Esophagus squamous epithelium (tissue), 5 donors: ENCODE measurements at regions not wholly inside any gene's neighbourhood (a gene's known extent, or its start where the extent isn't known, plus 50 kb on each side); places are given as distances from the start of the nearest gene placed in this dataset.

Experiments
- DNase-seq: peaks from one replicate; lab custom pipeline; 2025; lab: John Stamatoyannopoulos, UW
- H3K27ac ChIP-seq, 4 donors: fragments of 200-600 bp; sonication (generic); one replicate each; pipeline ENCODE4 v1.5.1; 2016 to 2019; ENCODE audit warnings: mild to moderate bottlenecking in 1 of 4
- H3K27me3 ChIP-seq, 4 donors: fragments of 200-600 bp; sonication (generic); 1 replicate in 3 of 4; 2 replicates in 1 of 4; pipeline versions ENCODE4 v1.5.1 to v1.6.0; 2017 to 2021; ENCODE audit warnings: antibody characterized with exemption in 1 of 4
- H3K36me3 ChIP-seq, 3 donors: fragments of 200-600 bp; sonication (generic); one replicate each; pipeline ENCODE4 v1.5.1; 2016 to 2019
- H3K4me1 ChIP-seq, 3 donors: fragments of 200-600 bp; sonication (generic); one replicate each; pipeline ENCODE4 v1.5.1; 2017 to 2019
- H3K4me3 ChIP-seq, 4 donors: fragments of 200-600 bp; sonication (generic); 1 replicate in 3 of 4; 2 replicates in 1 of 4; pipeline ENCODE4 v1.5.1; 2016 to 2019; ENCODE audit warnings: mild to moderate bottlenecking in 2 of 4, moderate library complexity in 1 of 4
- H3K9me3 ChIP-seq, 3 donors: fragments of 200-600 bp; sonication (generic); one replicate each; pipeline ENCODE4 v1.5.1; 2016 to 2019
- CTCF ChIP-seq, 6 experiments: fragments of 450-650 bp in 4 of 6; fragments of 200-600 bp in 2 of 6; sonication (generic) in 2 of 6; IDR thresholded peaks; one replicate each; pipeline ENCODE4 v1.5.1; 2016 to 2019; ENCODE audit warnings: antibody characterized with exemption in 6 of 6, mild to moderate bottlenecking in 4 of 6, moderate library complexity in 4 of 6
- POLR2A ChIP-seq, 4 donors: fragments of 450-650 bp; IDR thresholded peaks; one replicate each; pipeline ENCODE4 v1.6.1; 2017; ENCODE audit warnings: antibody characterized with exemption in 4 of 4, mild to moderate bottlenecking in 4 of 4, moderate library complexity in 3 of 4
- WGBS, 2 donors: methylation state at CpG; one replicate each; pipeline ENCODE4 v1.1.5; 2018; 5-methylcytosine and 5-hydroxymethylcytosine counted together
- intact Hi-C: fragments of 100-400 bp; cut with DNase I; formaldehyde crosslinking; loops from one replicate; pipeline ENCODE4 v1.15.0; 2022
- donor health status: DM: yes; HTN: yes; CAD: no.

DNA sequence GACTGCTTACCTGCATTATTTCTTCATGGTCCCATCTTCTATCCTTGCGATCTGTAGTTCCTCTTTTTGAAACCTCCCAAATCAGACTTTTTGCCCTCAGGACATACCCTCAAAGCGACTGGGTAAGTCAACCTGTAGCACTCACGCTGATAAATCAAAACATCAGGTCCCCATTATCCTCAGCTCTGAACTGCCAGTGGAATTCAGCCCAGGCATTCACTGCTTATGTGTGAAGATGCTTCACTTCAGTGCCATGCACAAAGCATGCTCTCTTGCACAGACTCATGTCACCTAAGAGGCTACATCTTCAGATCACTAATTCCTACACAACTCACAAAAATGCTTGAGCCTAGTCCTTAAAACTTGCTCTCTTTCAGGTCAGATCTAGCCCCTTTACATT lies 283.6 kb upstream of the KLF6 start:
- WGBS, 2 donors: 96 to 98% methylated on average over 3 of the region's 3 CpGs
- intact Hi-C loops: no loop called here
- Histone ChIP-seq H3K36me3 (no peaks in the 10 kb centered on the region), H3K4me1 (peaks cover 6 to 26% (median 7%) of the 10 kb centered on the region in 3 donors), H3K27ac (no peak overlapping the region), H3K9me3 (no peaks in the 10 kb centered on the region), H3K27me3 (no peaks in the 10 kb centered on the region), H3K4me3 (no peak overlapping the region)
- no peak for DNase-seq
- TF ChIP-seq POLR2A (IDR thresholded peaks at IDR 0.05): no peak
- TF ChIP-seq CTCF (IDR thresholded peaks at IDR 0.05): no peak

DNA sequence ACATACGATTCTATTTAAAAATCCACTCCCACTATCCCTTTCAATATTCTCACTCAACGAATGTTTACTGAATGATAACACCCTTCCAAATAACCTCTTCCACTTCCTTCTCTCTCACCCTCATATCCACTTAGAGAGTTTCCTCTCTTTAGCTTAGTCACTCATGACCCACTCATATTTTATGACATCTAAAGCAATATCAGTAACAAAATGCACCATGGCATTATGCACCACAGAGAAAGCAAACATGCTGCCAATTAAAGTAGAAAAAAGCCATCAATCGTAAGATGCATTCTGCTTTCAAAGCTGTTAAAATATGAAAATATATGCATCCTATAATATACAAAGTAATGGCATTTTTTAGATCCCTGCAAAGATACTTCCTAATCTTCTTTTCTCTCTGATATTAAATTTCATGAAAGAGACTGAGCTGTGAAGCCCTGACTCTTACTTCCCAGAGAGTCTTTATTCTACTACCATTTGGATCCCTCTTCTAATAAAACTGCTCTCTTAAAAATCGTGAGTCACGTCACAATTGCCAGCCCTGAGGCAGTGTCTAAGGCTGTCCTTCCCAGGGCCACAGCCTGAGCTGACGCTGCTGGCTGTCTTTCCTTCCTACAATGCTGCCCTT lies 283.0 kb upstream of the KLF6 start:
- 61 to 72% methylated on average over 6 of the region's 6 CpGs for WGBS, 2 donors
- no peaks in the 10 kb centered on the region for H3K9me3 ChIP-seq
- peak overlapping the region in 1 of 4 donors; percentile 11 for H3K27ac ChIP-seq
- DNase-seq: no peak
- TF ChIP-seq CTCF (IDR thresholded peaks at IDR 0.05) (no peak), POLR2A (IDR thresholded peaks at IDR 0.05) (no peak)
- H3K27me3 ChIP-seq: no peaks in the 10 kb centered on the region
- H3K4me1 ChIP-seq: peaks cover 6 to 22% (median 7%) of the 10 kb centered on the region in 3 donors
- H3K4me3 ChIP-seq: no peak overlapping the region
- intact Hi-C loops: no loop called here
- no peaks in the 10 kb centered on the region for H3K36me3 ChIP-seq

DNA sequence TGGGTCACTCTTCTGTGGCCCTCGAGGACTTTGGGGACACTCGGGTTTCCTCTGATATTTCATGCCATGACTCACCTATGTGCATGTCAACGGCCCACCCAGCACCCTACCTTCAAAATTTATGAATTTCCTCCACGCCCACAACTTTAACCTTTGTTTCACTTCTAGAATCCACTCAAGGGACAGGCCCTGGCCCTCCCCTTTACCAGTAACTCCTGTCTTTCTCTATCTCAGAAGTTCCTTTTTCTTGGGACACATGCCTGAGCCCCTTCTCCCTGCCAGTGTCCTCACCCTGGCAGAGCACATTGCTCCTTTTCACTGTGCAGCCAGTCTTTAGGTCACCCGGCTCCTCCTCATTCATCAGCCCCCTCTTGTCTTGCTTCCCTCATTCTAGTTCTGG lies 282.5 kb upstream of the KLF6 start:
- TF ChIP-seq CTCF (IDR thresholded peaks at IDR 0.05) (no peak), POLR2A (IDR thresholded peaks at IDR 0.05) (no peak)
- Histone ChIP-seq H3K4me3 (no peak overlapping the region), H3K27me3 (no peaks in the 10 kb centered on the region), H3K4me1 (peaks cover 6 to 27% (median 10%) of the 10 kb centered on the region in 3 donors), H3K27ac (peak overlapping the region in 1 of 4 donors; percentile 11), H3K36me3 (no peaks in the 10 kb centered on the region), H3K9me3 (no peaks in the 10 kb centered on the region)
- no peak for DNase-seq
- intact Hi-C loops: no loop called here
- WGBS, 2 donors: 57 to 62% methylated on average over 5 of the region's 5 CpGs

GRCh38 chr10:4066581-4067390 lies 281.8 kb upstream of the KLF6 start:
- Histone ChIP-seq H3K9me3 (no peaks in the 10 kb centered on the region), H3K27ac (no peak overlapping the region), H3K36me3 (no peaks in the 10 kb centered on the region), H3K4me1 (peaks cover 6 to 33% (median 15%) of the 10 kb centered on the region in 3 donors), H3K27me3 (no peaks in the 10 kb centered on the region), H3K4me3 (no peak overlapping the region)
- intact Hi-C loops: no loop called here
- TF ChIP-seq POLR2A (IDR thresholded peaks at IDR 0.05) (no peak), CTCF (IDR thresholded peaks at IDR 0.05) (no peak)
- no peak for DNase-seq
- 66 to 82% methylated on average over 3 to 4 of the region's 4 CpGs for WGBS, 2 donors

- intact Hi-C loops: no loop called here
- no peaks in the 10 kb centered on the region for H3K36me3 ChIP-seq
- no peaks in the 10 kb centered on the region for H3K9me3 ChIP-seq
- no peak overlapping the region for H3K27ac ChIP-seq
- H3K4me3 ChIP-seq: no peak overlapping the region
- DNase-seq: no peak
- H3K27me3 ChIP-seq: no peaks in the 10 kb centered on the region
- H3K4me1 ChIP-seq: peaks cover 9 to 32% (median 17%) of the 10 kb centered on the region in 3 donors
- 91 to 94% methylated on average over 5 of the region's 6 CpGs for WGBS, 2 donors
- TF ChIP-seq POLR2A (IDR thresholded peaks at IDR 0.05): no peak
- TF ChIP-seq CTCF (IDR thresholded peaks at IDR 0.05): no peak
Observed at GRCh38 chr10:4064489-4064888, 279.5 kb upstream of the KLF6 start.
